ENCODE measurements at regions not wholly inside any gene's neighbourhood (a gene's known extent, or its start where the extent isn't known, plus 50 kb on each side); places are given as distances from the start of the nearest gene placed in this dataset.

DNA sequence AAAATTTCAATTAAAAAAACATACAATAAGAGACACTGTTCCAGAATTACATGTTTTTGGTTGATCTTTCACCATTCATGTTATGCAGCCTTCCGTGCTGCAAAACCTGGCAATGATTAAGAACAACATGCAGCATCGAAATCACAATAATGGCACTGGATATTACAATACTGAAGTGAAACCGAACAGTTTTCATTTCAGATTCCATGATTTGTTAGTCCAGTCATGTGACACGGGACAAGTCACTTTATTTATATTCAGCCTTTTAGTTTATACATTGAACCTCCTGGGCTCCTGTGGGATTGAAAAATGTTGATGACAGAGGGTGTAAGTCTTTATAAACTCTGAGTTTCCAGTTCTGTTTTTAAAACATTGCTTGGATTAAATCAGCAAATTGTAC lies 142.5 kb upstream of the TTC29 start:
- TF ChIP-seq, protein P1, sequence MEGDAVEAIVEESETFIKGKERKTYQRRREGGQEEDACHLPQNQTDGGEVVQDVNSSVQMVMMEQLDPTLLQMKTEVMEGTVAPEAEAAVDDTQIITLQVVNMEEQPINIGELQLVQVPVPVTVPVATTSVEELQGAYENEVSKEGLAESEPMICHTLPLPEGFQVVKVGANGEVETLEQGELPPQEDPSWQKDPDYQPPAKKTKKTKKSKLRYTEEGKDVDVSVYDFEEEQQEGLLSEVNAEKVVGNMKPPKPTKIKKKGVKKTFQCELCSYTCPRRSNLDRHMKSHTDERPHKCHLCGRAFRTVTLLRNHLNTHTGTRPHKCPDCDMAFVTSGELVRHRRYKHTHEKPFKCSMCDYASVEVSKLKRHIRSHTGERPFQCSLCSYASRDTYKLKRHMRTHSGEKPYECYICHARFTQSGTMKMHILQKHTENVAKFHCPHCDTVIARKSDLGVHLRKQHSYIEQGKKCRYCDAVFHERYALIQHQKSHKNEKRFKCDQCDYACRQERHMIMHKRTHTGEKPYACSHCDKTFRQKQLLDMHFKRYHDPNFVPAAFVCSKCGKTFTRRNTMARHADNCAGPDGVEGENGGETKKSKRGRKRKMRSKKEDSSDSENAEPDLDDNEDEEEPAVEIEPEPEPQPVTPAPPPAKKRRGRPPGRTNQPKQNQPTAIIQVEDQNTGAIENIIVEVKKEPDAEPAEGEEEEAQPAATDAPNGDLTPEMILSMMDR (conservative IDR thresholded peaks at IDR 0.05) = no peak
- TF ChIP-seq ZFX (IDR thresholded peaks at IDR 0.05) = no peak
